Ectodermal cell (in vitro differentiated cells): ENCODE measurements at regions not wholly inside any gene's neighbourhood (a gene's known extent, or its start where the extent isn't known, plus 50 kb on each side); places are given as distances from the start of the nearest gene placed in this dataset.

Experiments
- H3K27ac ChIP-seq: 2 replicates; pipeline ENCODE4 v1.7.0; 2013; ENCODE audit warnings: mild to moderate bottlenecking, low read depth, low read length; ENCODE audit not compliant: insufficient read depth, poor library complexity, severe bottlenecking
- H3K27me3 ChIP-seq: 2 replicates; pipeline ENCODE4 v1.7.0; 2013; ENCODE audit warnings: mild to moderate bottlenecking, low read length; ENCODE audit not compliant: insufficient read depth, control insufficient read depth, poor library complexity, severe bottlenecking
- H3K36me3 ChIP-seq: one replicate; pipeline ENCODE4 v1.7.0; 2013; ENCODE audit warnings: low read length; ENCODE audit not compliant: control insufficient read depth, insufficient read depth
- H3K4me1 ChIP-seq: one replicate; pipeline ENCODE4 v1.7.0; 2013; ENCODE audit warnings: low read length; ENCODE audit not compliant: control insufficient read depth, insufficient read depth
- H3K4me3 ChIP-seq: 2 replicates; pipeline ENCODE4 v1.7.0; 2013; ENCODE audit warnings: low read depth, low read length, control low read depth; ENCODE audit not compliant: insufficient read depth
- H3K9me3 ChIP-seq: 2 replicates; pipeline ENCODE4 v1.7.0; 2013; ENCODE audit warnings: mild to moderate bottlenecking, low read length, moderate library complexity; ENCODE audit not compliant: control insufficient read depth
- WGBS, 2 experiments: methylation state at CpG; one replicate each; pipeline ENCODE4 v1.1.7; 2013; ENCODE audit warnings: missing lambda C conversion rate in 2 of 2; 5-methylcytosine and 5-hydroxymethylcytosine counted together

- no peak overlapping the region for H3K4me3 ChIP-seq
- no peak overlapping the region for H3K27ac ChIP-seq
- WGBS, 2 experiments: 94 to 95% methylated on average over 12 of the region's 12 CpGs
- no peaks in the 10 kb centered on the region for H3K9me3 ChIP-seq
- peaks cover 9% of the 10 kb centered on the region for H3K4me1 ChIP-seq
- H3K27me3 ChIP-seq: no peaks in the 10 kb centered on the region
- no peaks in the 10 kb centered on the region for H3K36me3 ChIP-seq
These were observed 57.7 kb upstream of the LINC01488 start for GRCh38 chr11:69423611-69424385.

DNA sequence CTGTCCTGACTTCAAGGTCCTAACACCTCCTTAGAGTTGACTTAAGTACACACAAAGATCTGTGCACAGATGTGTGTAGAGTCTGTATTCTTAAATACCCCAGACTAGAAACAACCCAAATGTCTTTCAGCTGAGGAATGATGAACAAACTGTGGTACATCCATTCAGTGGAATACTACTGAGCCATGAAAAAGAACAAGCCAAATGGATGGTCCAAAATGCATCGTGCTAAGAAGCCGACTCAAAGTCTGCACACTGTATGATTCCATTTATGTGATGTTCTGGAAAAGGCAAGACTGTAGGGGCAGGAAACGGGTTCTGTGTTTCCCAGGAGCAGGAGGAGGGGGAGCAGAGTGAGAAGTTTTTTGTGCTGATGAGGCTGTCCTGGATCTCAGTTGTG is 56.7 kb upstream of the LINC01488 start:
- no peaks in the 10 kb centered on the region for H3K9me3 ChIP-seq
- H3K27me3 ChIP-seq: no peaks in the 10 kb centered on the region
- no peaks in the 10 kb centered on the region for H3K36me3 ChIP-seq
- H3K4me1 ChIP-seq: peaks cover 9% of the 10 kb centered on the region
- WGBS, 2 experiments: 95 to 96% methylated on average over 3 of the region's 3 CpGs
- H3K4me3 ChIP-seq: no peak overlapping the region
- H3K27ac ChIP-seq: no peak overlapping the region

DNA sequence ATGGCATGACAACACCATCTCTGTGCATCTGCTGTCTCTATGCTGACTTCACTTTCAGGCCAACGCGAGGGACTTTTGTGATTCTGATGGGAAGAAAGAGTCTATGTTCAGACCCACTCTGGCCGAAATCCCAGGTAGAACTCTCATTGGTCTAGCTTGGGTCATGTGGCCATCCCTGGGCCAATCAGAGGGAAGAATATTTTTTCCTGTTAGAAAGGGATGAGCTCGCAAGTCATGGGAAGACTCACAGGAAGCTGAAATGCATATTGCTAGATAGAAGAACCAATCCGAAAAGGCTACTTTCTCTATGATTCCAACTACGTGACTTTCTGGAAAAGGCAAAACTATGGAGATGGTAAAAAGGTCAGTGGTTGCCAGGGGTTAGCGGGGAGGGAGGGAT is 56.0 kb upstream of the LINC01488 start:
- 96 to 97% methylated on average over 7 of the region's 7 CpGs for whole genome bisulfite sequencing, 2 experiments
- peaks cover 9% of the 10 kb centered on the region for H3K4me1 ChIP-seq
- H3K36me3 ChIP-seq: no peaks in the 10 kb centered on the region
- H3K27ac ChIP-seq: no peak overlapping the region
- H3K4me3 ChIP-seq: no peak overlapping the region
- no peaks in the 10 kb centered on the region for H3K27me3 ChIP-seq
- no peaks in the 10 kb centered on the region for H3K9me3 ChIP-seq

- Histone ChIP-seq H3K36me3 (no peaks in the 10 kb centered on the region), H3K27ac (no peak overlapping the region), H3K4me3 (no peak overlapping the region), H3K4me1 (peaks cover 9% of the 10 kb centered on the region), H3K27me3 (no peaks in the 10 kb centered on the region), H3K9me3 (no peaks in the 10 kb centered on the region)
- WGBS, 2 experiments: 94 to 96% methylated on average over 22 of the region's 22 CpGs
These were observed 55.4 kb upstream of the LINC01488 start for GRCh38 chr11:69425895-69426544.

DNA sequence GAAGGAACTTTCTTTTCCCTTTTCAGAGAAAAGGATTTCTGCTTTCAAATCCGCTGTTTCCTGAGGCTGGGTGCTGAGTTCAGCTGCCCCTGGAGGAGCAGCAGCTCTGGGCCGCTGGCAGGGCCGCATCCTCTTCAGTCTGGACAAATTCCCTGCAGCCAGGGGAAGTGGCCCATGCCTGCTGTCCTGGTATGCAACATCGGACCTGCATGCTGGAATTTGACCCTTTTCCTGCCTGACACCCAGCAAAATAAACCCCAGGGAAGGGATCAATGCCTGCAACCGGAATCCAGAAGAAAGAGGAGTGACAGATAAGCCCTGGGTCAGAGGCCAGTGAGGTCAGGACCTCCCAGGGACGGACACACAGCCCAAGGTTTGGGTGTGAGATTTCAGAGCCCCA is 54.1 kb upstream of the LINC01488 start:
- Histone ChIP-seq H3K4me3 (no peak overlapping the region), H3K36me3 (no peaks in the 10 kb centered on the region), H3K27me3 (no peaks in the 10 kb centered on the region), H3K4me1 (peaks cover 9% of the 10 kb centered on the region), H3K9me3 (no peaks in the 10 kb centered on the region), H3K27ac (no peak overlapping the region)
- 64 to 65% methylated on average over 6 of the region's 6 CpGs for WGBS, 2 experiments

DNA sequence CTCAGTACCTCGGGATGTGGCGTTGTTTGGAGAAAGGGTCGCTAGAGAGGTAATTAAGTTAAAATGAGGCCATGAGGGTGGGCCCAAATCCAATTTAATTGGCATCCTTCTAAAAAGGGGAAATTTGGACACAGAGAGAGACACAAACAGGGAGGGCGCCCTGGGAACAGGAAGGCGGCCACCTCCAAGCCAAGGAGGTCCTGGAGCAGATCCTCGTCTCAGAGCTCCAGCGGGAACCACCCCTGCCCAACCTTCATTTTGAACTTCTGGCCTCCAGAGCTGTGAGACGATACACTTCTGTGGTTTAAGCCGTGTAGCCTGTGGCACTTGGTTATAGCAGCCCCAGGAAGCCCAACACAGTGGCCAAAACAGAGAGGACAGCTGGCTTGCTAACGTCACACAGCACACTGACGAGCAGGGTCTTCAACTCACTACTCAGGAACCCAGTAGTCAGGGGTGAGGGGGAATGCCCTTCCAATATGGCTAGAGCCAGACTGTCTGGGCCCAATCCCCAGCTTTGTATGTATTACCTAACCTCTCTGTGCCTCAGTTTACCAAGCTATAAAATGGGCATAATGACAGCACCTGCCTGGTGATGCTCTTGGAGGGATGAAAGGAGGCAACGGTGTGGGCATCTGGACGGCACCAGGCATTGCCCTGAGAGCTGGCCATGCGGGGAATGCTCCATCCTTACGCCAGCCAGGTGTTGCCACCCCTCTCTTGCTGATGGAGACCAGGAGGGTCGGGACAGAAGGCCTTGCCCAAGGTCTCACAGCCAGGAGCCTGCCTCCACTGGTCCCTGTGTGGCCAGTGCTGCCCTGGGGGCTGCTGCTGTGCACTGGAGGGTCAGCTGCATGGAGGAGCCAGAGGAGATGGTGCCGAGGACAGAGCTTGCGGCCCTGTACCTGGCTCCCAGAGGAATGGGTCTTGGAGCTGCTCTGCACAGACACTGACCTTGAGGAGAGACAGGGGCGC is 53.3 kb upstream of the LINC01488 start:
- WGBS, 2 experiments: 94% methylated on average over 19 of the region's 19 CpGs
- Histone ChIP-seq H3K27ac (no peak overlapping the region), H3K27me3 (no peaks in the 10 kb centered on the region), H3K4me1 (peaks cover 9% of the 10 kb centered on the region), H3K4me3 (no peak overlapping the region), H3K9me3 (no peaks in the 10 kb centered on the region), H3K36me3 (no peaks in the 10 kb centered on the region)

DNA sequence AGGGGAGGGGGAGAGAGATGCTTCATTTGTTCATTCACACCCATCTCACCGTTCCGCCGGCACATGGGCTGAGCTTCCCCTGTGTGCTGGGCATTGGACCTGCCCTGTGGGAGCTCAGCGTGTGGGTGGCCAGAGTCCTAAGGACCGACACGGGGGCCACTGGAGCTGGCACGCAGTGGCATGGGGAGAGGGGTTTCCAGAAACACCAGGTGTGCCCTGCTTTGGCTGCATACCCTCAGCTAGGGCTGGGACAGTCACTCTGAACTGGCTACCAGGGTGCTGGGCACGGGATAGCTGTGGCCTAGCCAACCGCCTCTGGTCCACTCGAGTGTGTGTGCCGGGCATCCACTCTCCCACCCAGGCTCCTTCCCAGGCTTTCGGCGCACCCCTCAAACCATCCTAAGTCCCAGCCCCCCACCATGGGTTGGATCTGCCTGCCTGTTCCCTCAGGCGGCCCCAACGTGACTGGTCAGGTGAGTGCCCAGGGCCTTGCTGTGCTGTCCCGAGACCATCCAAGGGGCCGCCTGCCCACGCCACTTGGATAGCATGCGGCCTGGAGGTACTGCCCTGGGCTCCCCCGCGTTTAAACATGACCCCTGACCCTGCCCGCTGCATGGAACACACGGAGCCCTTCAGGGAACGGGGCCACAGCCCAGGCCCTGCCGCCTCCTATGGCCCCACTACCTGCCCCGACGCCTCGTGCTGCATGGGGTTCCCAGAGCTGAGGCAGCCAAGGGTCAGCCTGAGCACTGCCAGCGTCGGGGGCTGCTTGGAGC is 51.6 kb upstream of the LINC01488 start:
- Histone ChIP-seq H3K36me3 (no peaks in the 10 kb centered on the region), H3K27me3 (no peaks in the 10 kb centered on the region), H3K4me1 (peaks cover 21% of the 10 kb centered on the region), H3K4me3 (no peak overlapping the region), H3K9me3 (no peaks in the 10 kb centered on the region), H3K27ac (no peak overlapping the region)
- WGBS, 2 experiments: 94% methylated on average over 30 of the region's 30 CpGs

DNA sequence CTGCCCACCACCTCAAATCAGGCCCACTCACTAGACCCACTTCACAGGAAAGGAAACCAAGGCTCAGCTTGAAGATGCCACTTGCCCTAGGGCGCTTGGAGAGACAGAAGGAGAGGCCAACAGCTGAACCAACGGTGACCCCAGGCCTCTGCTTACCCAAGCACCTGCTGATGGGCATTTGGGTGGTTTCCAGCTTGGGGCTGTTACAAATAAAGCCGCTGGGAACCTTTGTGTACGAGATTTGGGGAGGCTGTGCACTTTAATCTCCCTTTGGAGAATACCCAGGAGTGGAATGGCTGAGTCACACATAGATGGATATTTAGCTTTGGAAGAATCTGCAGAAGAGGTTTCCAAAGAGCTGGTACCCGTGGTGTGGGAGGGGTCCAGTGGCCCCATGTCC is 50.9 kb upstream of the LINC01488 start:
- Histone ChIP-seq H3K27ac (no peak overlapping the region), H3K36me3 (no peaks in the 10 kb centered on the region), H3K4me3 (no peak overlapping the region), H3K4me1 (peaks cover 28% of the 10 kb centered on the region), H3K27me3 (no peaks in the 10 kb centered on the region), H3K9me3 (no peaks in the 10 kb centered on the region)
- 91 to 92% methylated on average over 5 of the region's 5 CpGs for WGBS, 2 experiments

- Histone ChIP-seq H3K36me3 (no peaks in the 10 kb centered on the region), H3K9me3 (no peaks in the 10 kb centered on the region), H3K4me1 (peaks cover 33% of the 10 kb centered on the region), H3K4me3 (no peak overlapping the region), H3K27me3 (no peaks in the 10 kb centered on the region), H3K27ac (no peak overlapping the region)
- WGBS, 2 experiments: 87 to 88% methylated on average over 5 of the region's 5 CpGs
These were observed 50.3 kb upstream of the LINC01488 start for GRCh38 chr11:69431136-69431535.
